NCI-H345 (cell line): ENCODE measurements at regions not wholly inside any gene's neighbourhood (a gene's known extent, or its start where the extent isn't known, plus 50 kb on each side); places are given as distances from the start of the nearest gene placed in this dataset.
"Not testable (repeated sequence)": the region's sequence is repeated elsewhere in the genome, so short reads cannot be mapped to it uniquely, and the experiment has no call there.

Experiments
- DNase-seq: peaks from one replicate; lab custom pipeline; 2025; lab: John Stamatoyannopoulos, UW

DNA sequence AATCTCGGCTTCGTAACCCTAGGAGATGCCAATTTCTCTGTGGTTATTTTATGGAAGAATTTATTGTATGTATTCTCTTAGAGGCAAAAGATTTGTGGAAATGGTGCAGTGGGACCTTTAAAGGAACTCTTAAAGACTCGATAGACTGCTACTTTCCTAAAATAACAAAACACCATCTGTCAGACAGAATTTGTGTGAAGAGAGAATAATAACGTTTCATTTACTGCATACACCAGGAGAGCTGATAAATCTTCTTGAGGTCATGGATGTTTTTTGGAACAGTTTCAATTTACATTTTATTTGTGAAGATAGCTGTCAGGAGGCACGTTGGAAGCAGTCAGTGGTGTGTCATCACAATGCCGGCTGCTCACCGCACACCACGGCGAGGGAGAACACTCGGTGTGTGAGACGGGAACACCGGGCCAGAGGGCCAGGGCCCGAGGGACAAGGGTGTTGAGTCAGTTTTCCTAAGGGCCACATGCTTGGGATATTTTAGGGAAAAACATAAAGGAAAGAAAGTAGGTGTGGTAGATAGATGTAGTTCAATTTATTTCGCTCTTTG lies 1681.0 kb upstream of the DDX18 start:
- no peak for DNase-seq

DNA sequence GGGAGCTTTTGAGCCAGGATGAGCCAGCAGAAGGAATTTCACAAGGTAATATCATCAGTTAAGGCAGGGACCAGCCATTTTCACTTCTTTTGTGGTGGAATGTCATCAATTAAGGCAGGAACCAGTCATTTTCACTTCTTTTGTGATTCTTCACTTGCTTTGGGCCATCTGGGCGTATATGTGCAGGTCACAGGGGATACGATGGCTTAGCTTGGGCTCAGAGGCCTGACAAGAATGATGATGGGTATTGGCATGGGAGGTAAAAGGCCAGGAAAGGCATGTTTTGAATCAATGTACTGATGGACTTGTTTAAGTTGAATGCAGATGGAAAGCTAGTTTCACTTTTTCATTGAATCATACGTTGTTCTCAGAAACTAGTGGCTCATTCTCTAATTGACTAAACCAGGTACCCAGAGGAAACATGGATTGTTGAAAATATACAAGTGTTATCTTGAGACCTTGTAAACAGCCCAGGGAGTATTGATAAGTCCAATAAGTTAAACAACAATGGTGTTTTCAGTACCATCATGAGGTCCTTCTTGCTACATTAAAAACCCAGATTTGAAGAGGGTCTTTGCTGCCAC lies 1672.5 kb upstream of the DDX18 start:
- DNase-seq: no peak

DNA sequence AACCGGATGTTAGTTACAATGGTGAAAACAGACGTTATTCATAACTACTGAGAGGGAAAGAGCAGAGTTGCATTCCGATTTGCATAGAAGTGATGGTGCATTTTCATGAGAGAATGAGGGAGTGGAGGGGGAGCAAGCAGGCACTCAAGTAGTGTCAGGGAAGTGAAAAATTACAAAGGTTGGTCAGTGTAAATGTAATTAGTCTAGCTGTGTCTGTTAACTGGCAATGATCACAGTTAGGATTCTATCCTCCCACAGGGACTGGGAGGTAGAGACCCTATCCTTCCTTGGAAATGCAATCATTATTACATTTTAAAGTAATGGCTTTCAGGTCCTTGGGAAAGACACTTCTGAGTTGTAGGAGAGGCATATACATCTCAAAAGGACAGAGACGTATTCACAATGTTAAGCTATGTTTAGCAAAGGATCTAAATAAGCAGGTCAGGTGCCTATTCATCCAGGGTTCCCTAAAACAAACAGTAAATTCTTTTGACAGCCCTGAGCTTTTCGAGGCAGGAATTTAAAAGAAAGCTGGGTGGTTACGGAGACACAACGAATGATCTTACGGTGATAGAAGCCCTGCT lies 1671.8 kb upstream of the DDX18 start:
- no peak for DNase-seq

DNA sequence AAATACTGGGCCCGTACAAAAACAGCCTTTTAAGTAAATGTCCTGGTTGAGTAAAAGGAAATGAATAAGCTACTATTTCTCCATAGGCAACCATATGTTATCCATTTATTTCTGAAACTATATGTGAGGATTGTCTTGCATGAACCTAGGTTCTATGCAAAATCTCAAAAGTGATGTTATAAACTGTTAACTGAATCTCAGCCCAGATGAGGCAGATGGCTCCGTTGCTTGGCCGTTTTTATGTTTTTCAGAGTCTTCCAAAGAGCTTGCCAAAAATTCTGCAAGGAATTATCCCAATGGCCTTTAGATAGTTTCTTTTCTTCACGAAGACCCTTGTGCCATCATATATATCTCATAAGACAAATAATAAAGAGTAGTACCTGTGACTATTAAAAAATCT lies 1669.5 kb upstream of the DDX18 start:
- DNase-seq: no peak

DNA sequence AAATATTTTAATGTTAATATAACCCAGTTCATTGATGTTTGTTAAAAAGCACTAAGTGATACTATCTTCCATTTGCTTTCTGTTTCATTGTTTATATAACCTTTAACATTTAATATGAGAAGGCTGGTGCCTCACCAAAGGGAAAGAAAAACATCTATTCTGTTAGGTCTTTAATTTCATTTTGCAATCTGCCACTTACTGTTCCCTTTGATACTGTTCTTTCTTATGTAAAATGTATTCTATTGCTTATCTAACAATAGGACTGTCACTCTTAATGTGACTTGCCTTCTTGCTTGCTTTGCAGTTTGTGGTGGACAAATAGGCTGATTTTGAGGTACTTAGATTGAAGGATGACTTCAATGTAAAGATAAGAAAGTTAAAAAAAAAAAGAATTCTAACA lies 1666.1 kb upstream of the DDX18 start:
- no peak for DNase-seq

DNA sequence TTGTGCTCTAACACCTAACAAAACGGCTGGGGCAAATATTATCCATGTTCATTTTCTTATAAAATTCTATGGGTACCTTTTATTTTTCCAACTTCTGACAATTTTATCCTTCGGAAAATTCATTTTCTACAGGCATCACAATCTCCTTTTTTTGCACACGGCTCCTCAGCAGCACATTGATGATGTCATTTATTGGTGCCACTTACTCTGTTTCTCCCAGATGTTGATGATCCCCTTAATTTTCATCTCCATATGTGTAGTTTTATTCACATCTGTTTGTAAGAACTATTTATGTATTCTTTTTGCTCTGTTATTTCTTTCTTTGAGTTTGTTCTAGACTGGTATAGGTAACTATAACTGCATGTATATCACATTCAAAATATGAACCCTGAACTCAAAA lies 1660.8 kb upstream of the DDX18 start:
- DNase-seq: no peak

DNA sequence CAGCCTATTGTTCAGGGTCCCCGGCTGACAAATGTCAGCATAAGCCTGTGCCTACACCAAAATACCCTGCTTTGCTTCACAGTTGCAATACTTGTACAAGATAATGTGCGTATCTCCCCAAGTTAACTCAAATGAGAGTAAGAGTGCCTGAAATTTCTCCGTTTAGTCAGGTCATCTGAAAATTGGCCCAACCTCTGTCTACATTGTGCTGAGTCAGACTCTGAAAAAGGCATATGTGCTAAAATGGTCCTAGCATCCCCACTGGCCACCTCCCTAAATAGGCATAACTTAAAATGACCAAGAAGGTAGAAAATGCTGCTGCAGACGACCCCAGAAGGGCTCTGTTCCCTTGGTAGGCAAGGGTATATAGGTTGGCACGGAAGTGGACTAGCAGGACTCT lies 1653.8 kb upstream of the DDX18 start:
- DNase-seq: no peak

DNA sequence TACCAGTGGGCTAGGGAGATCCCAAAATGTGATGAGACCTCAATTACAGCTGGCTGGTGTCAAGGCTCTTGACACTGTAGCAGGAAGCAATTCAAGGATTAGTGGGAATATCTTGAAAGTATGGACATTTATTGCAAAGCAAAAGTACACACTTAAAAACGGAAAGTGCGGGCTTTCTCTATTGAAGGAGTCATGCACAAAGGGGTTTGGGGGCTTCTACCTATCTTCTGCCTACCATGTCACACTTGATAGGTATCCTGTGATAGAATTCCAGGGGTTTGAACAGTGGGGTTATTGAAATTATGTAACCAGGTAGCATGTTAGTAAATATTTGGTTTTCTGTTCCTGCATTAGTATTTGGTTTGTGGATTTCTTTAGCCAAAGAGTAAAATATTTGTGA lies 1652.1 kb upstream of the DDX18 start:
- no peak for DNase-seq

DNA sequence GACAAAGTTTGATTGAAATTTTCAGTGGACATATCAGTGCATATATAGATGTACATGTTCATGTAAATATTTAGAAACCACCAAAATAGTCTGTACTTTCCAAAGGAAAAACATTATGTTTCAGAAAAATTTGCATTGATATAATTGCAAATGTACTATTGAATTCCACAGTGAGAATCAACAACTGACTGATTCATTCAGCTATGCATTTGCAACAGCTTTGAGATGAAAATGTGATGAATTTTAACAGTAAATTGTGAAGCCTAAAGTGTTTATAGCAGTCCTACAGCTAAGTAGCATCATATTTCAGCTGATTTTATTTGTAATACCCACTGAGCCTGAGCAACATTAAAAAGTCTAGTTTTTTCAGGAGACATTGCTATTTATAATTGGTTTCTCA lies 1647.4 kb upstream of the DDX18 start:
- DNase-seq: no peak

DNA sequence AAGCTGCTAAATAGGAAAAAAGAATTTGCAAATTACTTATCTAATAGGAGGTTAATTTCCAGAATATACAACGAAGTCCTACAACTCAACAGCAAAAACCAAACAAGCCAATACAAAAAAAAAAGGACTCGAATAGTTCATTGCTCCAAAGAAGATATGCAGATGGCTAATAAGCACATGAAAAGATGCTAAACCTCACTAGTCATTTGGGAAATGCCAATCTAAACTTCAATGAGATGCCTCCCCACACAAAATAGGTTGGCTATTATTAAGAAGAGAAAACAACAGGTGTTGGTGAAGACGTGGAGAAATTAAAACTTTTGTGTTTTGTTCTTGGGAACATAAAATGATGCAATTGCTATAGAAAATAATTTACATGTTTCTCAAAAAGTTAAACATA lies 1634.4 kb upstream of the DDX18 start:
- DNase-seq: no peak

DNA sequence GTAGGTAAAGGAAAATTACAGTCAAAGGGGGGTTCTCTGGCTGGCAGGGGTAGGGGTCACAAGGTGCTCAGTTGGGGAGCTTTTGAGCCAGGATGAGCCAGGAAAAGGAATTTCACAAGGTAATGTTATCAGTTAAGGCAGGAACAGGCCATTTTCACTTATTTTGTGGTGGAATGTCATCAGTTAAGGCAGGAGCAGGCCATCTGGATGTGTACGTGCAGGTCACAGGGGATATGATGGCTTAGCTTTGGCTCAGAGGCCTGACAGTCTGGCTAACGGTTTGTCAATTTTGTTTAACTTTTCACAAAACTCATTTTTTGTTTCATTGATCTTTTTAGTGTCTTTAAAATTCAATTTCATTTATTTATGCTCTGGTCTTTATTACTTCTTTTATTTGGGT lies 1623.8 kb upstream of the DDX18 start:
- DNase-seq: not testable (repeated sequence)

DNA sequence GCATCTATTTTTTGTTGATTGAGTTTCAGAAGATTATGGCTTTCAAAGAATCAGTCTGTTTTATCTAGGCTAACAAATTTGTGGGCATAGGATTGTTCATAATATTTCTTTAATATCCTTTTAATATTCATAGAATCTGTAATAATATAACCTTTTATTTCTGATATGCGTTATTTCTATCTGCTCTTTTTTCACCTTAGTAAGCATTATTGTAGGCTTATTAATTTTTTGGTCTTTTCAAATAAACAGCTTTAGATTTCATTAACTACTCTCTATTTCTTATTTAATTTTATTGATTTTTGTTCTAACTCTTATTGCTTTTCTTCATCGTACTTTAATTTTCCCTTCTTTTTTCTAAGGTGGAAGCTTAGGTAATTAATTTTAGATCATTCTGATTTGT lies 1614.4 kb upstream of the DDX18 start:
- no peak for DNase-seq

DNA sequence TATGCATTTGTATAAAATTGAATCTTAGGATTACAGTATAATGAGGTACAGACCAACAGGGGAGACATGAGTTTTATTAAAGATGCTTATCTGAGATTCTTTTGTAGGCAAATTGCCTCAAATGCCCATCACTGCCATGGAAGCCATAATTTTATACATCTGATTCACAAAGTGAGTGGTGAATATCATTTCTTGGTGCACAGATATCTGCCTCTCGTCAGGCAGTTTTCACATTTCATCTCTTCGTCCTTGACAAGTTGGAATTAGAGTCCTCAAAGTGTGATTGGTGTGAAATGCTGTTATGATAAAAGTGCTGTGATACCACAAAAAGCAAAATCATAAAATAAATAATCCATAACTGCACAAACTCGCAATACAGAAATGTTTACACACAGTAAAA lies 1602.8 kb upstream of the DDX18 start:
- DNase-seq: no peak

DNA sequence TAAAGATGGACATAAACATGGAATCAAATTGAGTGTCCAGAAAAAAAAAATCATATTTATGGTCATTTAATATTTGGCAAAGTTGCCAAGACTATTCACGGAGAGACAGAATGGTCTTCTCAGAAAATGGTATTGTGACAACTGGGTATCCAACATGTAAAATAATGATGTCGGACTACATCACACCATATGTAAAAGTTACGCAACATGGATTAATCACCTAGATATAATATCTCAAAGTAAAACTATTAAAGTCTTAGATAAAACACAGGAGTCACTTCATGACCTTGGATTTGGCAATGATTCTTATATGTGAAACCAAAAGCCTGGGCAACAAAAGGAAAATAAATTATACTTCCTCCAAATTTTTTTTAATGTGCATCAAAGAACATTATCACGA lies 1591.7 kb upstream of the DDX18 start:
- no peak for DNase-seq

DNA sequence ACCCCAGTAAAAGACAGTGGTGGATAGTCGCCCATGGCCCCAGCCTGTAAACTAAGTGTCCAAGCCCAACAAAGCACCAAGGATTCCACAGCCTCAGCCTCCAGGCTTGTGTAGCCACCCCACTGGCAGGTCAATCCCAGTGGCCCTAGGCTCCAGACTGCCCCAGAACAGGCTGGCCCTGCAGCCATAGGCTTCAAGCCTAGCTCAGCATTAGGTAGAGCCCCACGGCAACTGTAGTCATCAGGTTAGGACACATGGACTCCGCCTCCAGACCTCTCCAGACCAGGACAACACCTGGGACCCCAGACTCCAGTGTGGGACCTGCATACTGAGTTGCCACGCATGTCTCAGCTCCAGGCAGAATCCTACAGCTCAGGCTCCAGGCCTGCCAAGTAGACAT lies 1590.6 kb upstream of the DDX18 start:
- no peak for DNase-seq

DNA sequence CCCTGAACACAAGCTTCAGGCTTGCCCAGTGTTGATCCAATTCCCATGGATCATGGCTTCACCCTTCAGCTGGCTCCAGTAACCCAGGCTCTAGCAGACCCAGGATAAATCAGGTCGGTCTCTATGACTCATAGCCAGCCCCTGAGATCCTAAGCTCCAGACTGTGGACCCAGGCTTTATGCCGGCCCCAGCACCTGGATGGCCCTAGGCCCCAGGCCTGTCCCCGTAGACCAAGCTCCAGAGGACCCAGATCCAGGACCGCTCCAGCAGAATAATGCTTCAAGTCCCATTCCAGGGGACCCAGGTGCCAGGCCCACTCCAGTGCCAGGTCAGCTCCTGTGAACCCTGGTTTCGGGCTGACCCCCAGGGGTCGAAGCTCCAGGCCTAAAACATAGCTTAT lies 1589.9 kb upstream of the DDX18 start:
- DNase-seq: no peak

DNA sequence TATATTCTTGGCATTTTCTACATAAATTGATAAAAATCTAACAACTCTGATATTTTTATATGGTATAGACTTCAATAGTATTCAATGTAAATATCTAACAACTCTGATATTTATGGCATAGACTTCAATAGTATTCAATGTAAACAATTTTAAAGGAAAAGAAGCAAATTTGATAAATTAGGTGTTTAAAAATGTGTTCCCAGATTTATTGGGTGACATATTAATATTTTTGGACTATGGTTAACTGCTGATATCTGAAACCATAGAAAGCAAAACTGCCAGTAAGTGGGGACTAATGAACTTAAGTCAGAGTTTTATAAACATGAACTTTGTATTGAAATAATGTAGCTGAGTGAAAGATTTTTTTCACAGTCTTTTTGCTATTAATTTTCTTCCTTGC lies 1576.0 kb upstream of the DDX18 start:
- DNase-seq: no peak

DNA sequence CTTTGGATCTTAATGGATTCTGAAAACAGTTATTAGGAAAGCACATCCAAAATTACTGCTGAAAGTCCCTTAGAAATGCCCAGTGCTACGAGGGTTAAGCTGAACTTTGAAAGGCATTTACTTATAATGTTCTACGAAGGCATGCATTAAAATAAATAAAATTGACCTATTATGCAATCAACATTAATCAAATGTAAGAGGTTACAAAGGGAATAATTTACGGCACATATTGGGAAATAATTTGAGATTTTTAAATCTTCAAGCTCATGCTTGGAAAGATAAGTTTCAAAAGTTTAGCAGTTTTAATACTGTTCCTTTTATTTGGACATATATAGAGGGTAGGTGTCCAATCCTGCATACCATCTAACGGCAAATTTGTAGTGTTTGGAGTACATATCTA lies 1564.1 kb upstream of the DDX18 start:
- no peak for DNase-seq

DNA sequence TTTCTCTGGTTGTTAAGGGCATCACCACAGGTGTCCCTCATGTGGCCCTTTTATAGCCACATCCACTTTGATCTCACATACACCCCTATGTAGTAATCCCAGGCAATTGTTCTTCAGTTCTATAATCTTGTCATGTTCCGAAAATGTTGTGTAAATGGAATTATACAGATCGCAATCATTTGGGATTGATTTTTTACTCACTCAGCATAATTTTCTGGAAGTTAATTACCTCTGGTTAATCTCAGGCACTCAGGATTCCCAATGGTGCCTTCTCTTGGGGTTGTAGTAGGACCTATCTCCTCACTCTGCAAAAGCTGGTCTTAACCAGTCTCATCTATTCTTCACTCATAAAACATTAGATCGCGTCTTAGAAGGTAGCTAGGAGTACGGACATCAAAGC lies 1549.6 kb upstream of the DDX18 start:
- no peak for DNase-seq

DNA sequence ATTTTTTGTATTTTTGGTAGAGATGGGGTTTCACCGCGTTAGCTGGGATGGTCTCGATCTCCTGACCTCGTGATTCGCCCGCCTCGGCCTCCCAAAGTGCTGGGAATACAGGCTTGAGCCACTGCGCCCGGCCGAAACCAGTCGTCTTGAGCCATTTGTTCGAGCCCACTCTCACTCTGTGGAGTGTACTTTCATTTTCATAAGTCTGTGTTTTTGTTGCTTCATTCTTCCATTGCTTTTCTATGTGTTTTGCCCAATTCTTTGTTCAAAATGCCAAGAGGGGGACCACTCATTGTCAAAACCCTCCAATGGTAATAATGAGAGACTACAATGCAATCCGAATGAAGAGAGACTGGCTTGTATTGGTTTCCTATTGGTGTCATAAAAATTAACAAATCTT lies 1545.5 kb upstream of the DDX18 start:
- DNase-seq: no peak

DNA sequence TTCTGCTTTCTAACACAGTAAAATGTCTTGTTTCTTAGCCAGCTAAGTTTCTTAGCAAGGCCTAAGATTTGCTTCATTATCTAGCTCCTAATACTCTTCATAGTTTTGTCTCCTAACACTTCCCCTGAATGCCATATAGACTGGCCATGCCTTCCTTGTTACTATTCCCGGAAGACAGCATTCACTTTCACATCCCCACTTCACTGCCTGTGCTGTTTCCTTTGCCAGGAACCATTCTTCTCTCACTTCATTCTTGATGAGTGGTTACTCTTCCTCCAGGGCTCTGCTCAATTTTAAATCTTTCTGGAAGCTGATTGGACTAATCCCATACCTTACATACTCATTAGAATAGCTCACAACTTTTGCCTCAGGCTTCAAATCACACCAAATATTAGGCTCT lies 1510.2 kb upstream of the DDX18 start:
- DNase-seq: no peak

DNA sequence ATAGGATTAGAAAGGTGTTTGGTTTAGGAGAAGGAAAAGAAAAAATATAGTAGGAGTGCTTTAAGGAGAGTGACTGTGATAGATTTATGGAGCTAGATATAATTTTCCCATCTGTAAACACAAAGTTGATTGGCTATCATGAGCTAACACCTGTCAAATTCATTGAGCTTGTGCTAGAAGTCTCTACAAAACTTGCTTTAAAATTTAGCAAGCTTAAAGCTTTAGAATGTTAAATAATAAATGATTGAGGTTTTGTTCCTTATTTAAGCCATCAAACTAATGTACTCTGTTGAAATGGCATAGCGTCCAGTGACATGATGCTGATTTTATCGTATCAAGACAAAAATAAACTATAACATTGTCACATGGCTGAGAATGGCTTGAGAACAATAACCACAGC lies 1497.4 kb upstream of the DDX18 start:
- no peak for DNase-seq

DNA sequence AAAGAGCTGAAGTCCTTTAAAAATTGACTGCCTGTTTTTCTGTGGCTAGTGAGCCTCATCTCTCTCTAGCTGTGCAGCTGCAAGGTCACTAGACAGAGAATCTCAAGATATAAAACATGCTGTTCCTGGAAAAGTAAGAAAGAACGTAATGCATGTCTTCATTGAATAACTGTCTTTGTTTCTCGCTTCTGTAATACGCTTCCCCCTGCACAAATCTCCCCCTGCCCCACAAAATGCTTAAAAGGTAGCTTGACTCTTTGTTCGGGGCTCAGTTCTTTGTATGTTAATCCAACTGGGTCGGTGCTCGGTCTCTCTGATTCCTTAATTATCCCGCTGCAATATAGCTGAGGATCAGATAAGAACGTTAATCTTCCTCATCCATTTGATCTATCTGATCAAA lies 1495.9 kb upstream of the DDX18 start:
- DNase-seq: not testable (repeated sequence)

DNA sequence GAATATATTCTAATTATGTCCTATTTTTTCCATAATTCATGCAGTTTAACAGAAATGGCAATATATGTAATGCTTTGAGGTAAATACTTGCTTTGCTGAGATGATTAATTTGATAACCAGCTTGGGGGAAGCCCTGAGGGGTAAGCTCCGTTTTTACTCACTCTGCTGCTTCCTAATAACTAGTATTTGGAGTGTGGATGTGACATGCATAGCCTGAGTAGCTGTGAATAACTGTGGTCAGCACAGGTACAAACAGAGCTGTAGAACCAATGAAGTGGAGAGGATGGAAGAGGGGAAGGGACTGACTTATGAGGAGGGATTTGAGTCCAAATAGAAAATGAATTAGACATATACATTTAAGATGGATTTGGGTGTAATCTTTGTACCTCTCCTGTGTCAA lies 1495.5 kb upstream of the DDX18 start:
- DNase-seq: no peak
